ENCODE measurements at regions not wholly inside any gene's neighbourhood (a gene's known extent, or its start where the extent isn't known, plus 50 kb on each side); places are given as distances from the start of the nearest gene placed in this dataset.

DNA sequence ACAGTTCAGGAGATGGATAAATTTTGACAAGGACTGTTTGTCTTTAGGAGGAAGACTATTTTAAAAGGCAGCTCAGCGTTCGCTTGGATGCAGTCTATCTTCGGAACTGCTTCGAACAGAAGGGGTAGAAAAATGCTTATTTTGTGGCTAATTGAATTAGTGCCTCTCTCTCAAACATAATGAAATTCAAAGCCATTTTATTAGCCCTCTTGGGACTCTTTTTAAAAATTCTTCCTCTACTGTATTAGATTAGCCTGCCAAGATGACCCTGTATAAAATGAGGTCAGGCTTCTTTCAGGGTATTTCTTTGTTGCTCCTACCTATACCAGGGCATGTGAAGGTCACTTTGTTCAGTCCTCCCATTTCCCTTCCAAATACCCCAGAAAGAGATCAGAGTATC lies 379.2 kb upstream of the NFE2L3 start:
- no peak for DNase-seq (ENCODE audit: low read depth)
- TF ChIP-seq, protein P1, sequence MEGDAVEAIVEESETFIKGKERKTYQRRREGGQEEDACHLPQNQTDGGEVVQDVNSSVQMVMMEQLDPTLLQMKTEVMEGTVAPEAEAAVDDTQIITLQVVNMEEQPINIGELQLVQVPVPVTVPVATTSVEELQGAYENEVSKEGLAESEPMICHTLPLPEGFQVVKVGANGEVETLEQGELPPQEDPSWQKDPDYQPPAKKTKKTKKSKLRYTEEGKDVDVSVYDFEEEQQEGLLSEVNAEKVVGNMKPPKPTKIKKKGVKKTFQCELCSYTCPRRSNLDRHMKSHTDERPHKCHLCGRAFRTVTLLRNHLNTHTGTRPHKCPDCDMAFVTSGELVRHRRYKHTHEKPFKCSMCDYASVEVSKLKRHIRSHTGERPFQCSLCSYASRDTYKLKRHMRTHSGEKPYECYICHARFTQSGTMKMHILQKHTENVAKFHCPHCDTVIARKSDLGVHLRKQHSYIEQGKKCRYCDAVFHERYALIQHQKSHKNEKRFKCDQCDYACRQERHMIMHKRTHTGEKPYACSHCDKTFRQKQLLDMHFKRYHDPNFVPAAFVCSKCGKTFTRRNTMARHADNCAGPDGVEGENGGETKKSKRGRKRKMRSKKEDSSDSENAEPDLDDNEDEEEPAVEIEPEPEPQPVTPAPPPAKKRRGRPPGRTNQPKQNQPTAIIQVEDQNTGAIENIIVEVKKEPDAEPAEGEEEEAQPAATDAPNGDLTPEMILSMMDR (conservative IDR thresholded peaks at IDR 0.05; ENCODE audit: control insufficient read depth, insufficient read depth, low read depth, low read length): no peak

DNA sequence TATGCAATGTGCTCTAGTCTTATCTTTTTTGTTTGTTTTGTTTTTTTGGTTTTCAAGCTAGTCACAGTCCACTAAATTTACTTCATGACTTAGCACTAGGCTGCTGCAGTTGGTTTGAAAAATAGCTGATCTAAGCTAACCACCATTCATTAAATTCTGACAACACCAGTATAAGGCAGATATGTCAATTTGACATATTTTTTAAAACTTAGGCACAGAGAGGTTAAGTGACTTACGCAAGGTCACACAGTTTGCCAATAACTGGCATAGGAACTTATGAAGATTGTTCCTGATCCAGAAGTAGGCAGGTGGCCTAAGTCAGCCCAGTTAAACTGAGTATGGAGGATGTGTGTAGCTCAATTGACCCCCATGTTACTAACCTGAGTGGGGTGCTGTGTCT lies 377.3 kb upstream of the NFE2L3 start:
- TF ChIP-seq, protein P1 (conservative IDR thresholded peaks at IDR 0.05; ENCODE audit: control insufficient read depth, insufficient read depth, low read depth, low read length): no peak
- DNase-seq (ENCODE audit: low read depth): no peak
- no peak overlapping the region for H3K4me3 ChIP-seq (ENCODE audit: control insufficient read depth, low read depth, low read length)

More for the DNA sequence above, 379.2 kb upstream of the NFE2L3 start:
- H3K4me3 ChIP-seq (ENCODE audit: control insufficient read depth, low read depth, low read length): no peak overlapping the region

DNA sequence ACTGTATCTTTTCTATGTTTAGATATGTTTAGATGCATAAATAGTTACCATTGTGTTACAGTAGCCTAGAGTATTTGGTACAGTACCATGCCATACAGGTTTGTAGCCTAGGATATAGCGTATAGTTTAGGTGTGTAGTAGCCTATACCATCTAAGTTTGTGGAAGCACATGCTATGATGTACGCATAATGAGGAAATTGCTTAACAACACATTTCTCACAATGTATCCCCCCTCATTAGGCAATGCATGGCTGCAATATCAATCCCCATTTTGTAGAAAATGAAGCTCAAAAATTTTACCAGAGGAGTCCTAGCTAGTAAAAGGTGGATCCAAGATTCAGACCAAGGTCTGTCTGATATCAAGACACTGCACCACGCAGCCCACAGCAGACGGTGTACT lies 376.4 kb upstream of the NFE2L3 start:
- no peak overlapping the region for H3K4me3 ChIP-seq (ENCODE audit: control insufficient read depth, low read depth, low read length)
- TF ChIP-seq, protein P1 (conservative IDR thresholded peaks at IDR 0.05; ENCODE audit: control insufficient read depth, insufficient read depth, low read depth, low read length): no peak
- DNase-seq (ENCODE audit: low read depth): no peak

DNA sequence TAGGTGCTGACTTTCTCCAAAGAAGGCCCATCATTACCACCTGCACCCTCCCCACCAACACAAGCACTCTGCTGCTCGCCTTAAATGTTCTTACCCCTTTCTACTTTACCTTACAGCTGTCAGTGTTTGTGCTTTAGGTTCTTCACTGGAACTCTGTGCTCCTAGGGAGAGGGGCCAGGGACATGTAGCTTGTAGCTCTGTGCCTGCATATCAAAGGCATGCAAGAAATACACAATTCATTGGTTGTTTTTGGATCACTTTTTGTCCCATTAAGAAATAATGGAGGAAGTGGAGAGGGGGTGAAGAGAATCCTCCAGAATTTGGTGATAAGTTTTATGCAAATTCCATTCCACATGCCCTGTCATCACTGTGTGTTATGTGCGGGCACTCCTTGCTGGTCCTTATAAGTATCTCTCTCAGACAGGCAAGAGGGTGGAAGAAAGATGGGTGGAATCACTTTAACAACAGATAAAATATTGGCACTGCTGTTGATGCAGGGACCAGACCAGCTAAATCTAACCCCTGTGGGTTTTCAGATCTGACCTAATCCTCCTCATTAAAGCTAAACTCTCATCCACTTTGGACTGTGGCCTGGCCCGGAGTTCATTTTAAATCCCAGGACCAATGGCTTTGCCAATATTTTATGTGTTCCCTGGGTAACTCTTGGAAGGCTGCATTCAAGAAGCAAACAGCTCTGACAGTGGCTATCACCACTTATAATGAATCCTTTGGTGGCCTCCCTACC lies 375.8 kb upstream of the NFE2L3 start:
- TF ChIP-seq, protein P1 (conservative IDR thresholded peaks at IDR 0.05; ENCODE audit: control insufficient read depth, insufficient read depth, low read depth, low read length): no peak
- H3K4me3 ChIP-seq (ENCODE audit: control insufficient read depth, low read depth, low read length): no peak overlapping the region
- DNase-seq (ENCODE audit: low read depth): no peak

DNA sequence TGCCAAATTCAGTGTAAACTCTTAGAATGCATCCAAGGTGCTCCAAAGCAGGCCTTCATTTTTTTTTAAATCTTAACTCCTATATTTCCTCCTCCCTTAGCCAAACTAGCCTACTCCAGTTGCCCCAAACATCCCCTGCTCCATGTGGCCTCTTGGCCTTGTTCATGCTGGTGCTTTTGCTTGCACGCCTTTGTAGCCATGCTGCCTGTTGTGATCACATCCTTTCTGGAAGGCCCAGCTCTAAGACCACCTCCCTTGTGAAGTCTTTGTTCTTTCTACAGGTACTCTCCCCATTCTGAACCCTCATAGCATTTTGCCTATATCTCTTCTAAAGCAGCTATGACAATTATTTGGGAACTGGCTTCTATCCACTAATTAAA lies 375.3 kb upstream of the NFE2L3 start:
- TF ChIP-seq, protein P1 (conservative IDR thresholded peaks at IDR 0.05; ENCODE audit: control insufficient read depth, insufficient read depth, low read depth, low read length): no peak
- DNase-seq (ENCODE audit: low read depth): no peak
- no peak overlapping the region for H3K4me3 ChIP-seq (ENCODE audit: control insufficient read depth, low read depth, low read length)

DNA sequence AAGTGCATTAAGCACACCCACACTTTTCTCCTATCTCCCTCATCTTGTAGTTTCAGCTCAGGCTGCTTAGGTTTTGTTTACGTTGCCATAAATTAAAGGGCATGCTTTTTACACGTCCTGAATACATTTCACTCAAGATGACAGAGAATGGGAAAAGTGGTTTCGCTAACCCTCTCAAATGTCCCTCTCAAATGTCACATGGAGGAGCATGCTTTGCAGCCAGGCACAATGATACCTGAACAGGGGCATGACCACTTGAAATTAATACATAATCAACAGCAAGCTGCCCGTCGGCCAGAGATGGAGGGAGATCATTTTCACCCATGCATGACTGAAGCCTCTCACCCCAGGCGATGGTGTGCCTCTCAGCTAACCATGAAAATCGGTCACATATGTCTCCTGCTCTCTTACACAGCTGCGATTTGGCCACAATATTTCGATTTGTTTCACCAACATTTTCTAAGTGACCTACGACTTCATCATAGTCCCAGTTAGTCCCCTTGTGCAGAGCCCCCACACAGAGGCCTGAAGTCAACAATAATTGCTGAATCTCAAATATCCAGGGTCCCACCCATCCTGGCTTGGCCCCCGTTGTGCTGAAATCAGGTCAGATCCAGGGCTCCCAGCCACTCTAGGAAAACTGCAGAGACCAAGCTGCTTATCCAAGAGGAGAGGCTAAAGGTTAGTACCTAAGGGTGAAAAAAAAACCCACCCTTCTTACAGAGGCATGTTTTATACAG lies 373.9 kb upstream of the NFE2L3 start:
- no peak overlapping the region for H3K4me3 ChIP-seq (ENCODE audit: control insufficient read depth, low read depth, low read length)
- TF ChIP-seq, protein P1 (conservative IDR thresholded peaks at IDR 0.05; ENCODE audit: control insufficient read depth, insufficient read depth, low read depth, low read length): no peak
- no peak for DNase-seq (ENCODE audit: low read depth)
